ENCODE measurements at regions not wholly inside any gene's neighbourhood (a gene's known extent, or its start where the extent isn't known, plus 50 kb on each side); places are given as distances from the start of the nearest gene placed in this dataset.

DNA sequence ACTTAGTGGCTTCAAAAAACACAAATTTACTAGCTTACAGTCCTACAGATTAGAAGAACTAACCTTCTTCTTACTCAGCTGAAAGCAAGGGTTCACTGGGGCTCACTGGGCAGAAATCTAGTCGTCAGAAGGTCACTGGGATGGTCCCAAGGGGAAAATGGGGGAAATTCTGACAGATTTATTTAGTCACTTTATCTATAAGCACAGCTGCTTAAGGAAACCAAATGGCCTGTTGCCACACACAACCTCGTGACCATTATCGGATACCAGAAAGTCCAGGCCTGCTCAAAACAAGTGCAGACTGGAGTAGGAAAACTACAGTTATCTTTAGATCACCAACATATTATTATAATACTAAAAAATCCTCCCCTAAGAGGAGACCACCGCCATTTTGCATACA lies 374.6 kb upstream of the ASIC2 start:
- H3K9me1 ChIP-seq (replicated peaks; ENCODE audit: control insufficient read depth, extremely low read depth, insufficient read depth, low read length) = no peaks in the 10 kb centered on the region
- intact Hi-C loops (cut with micrococcal nuclease) (no loop called here), dilution Hi-C loops (cut with MboI; ENCODE audit: extremely low pct_ligation_motif_present, low sequenced_read_pairs) (no loop called here)
- peak; percentile 6 for DNase-seq (ENCODE audit: low read depth, low spot score)
- H3K36me3 ChIP-seq (ENCODE audit: control insufficient read depth in 2 of 2, extremely low read depth in 1 of 2, insufficient read depth in 2 of 2, low read length in 2 of 2) = no peaks in the 10 kb centered on the region
- H3K79me2 ChIP-seq (ENCODE audit: control insufficient read depth, insufficient read depth, low read length) = no peaks in the 10 kb centered on the region
- TF ChIP-seq MYC (IDR thresholded peaks at IDR 0.05; ENCODE audit: low read depth, low read length) = no peak
- TF ChIP-seq JUN (IDR thresholded peaks at IDR 0.05; ENCODE audit: borderline replicate concordance, insufficient read depth, insufficient read length, low read depth) = no peak
- TF ChIP-seq POLR2AphosphoS5 (IDR thresholded peaks at IDR 0.05; ENCODE audit: insufficient read depth, low read depth, low read length) = no peak
- no peak for TF ChIP-seq GATA2 (IDR thresholded peaks at IDR 0.05; ENCODE audit: insufficient read depth, insufficient read length, low read depth, low read length)
- TF ChIP-seq, protein P1, sequence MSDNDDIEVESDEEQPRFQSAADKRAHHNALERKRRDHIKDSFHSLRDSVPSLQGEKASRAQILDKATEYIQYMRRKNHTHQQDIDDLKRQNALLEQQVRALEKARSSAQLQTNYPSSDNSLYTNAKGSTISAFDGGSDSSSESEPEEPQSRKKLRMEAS (IDR thresholded peaks at IDR 0.05; ENCODE audit: insufficient read depth, insufficient read length) = no peak
- TF ChIP-seq FOS (IDR thresholded peaks at IDR 0.05; ENCODE audit: borderline replicate concordance, insufficient read depth, low read length) = no peak
- no peak for TF ChIP-seq EZH2 (IDR thresholded peaks at IDR 0.05; ENCODE audit: borderline replicate concordance, low read depth, low read length, severe bottlenecking)
- TF ChIP-seq, protein P2, sequence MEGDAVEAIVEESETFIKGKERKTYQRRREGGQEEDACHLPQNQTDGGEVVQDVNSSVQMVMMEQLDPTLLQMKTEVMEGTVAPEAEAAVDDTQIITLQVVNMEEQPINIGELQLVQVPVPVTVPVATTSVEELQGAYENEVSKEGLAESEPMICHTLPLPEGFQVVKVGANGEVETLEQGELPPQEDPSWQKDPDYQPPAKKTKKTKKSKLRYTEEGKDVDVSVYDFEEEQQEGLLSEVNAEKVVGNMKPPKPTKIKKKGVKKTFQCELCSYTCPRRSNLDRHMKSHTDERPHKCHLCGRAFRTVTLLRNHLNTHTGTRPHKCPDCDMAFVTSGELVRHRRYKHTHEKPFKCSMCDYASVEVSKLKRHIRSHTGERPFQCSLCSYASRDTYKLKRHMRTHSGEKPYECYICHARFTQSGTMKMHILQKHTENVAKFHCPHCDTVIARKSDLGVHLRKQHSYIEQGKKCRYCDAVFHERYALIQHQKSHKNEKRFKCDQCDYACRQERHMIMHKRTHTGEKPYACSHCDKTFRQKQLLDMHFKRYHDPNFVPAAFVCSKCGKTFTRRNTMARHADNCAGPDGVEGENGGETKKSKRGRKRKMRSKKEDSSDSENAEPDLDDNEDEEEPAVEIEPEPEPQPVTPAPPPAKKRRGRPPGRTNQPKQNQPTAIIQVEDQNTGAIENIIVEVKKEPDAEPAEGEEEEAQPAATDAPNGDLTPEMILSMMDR (IDR thresholded peaks at IDR 0.05; ENCODE audit: extremely low read depth in 1 of 2, insufficient read depth in 1 of 2, low read depth in 1 of 2, low read length in 2 of 2) = no peak
- no peak for TF ChIP-seq POLR2A (IDR thresholded peaks at IDR 0.05; ENCODE audit: low read depth, low read length)
- H3K27me3 ChIP-seq (ENCODE audit: control insufficient read depth in 2 of 2, insufficient read depth in 2 of 2, low read length in 2 of 2) = no peaks in the 10 kb centered on the region
- no TSS peak for BruUV-seq (replicated peaks)
- H3K4me2 ChIP-seq (ENCODE audit: insufficient read depth, low read length) = no peak overlapping the region
- H3K4me3 ChIP-seq (replicated peaks in 1 of 3; ENCODE audit: insufficient read depth in 1 of 3, low read depth in 1 of 3, low read length in 3 of 3) = no peak overlapping the region
- H3K9me3 ChIP-seq (replicated peaks; ENCODE audit: control insufficient read depth, insufficient read depth, low read length) = no peaks in the 10 kb centered on the region
- POLR2A ChIA-PET = no interaction called here
- CTCF ChIA-PET = no interaction called here
- no peak overlapping the region for H3K9ac ChIP-seq (replicated peaks; ENCODE audit: extremely low read depth, insufficient read depth, low read length)
- H3K27ac ChIP-seq (ENCODE audit: insufficient read depth, low read depth, low read length) = no peak overlapping the region
- H3K4me1 ChIP-seq (ENCODE audit: control insufficient read depth, extremely low read depth, insufficient read depth, low read length) = no peaks in the 10 kb centered on the region
- no peak overlapping the region for H2AFZ ChIP-seq (ENCODE audit: low read depth, low read length)
- no peak for FAIRE-seq
- H4K20me1 ChIP-seq (replicated peaks; ENCODE audit: control insufficient read depth, extremely low read depth, insufficient read depth, low read length) = no peaks in the 10 kb centered on the region

Measured in endothelial cell of umbilical vein (primary cell).